ENCODE measurements at regions not wholly inside any gene's neighbourhood (a gene's known extent, or its start where the extent isn't known, plus 50 kb on each side); places are given as distances from the start of the nearest gene placed in this dataset.

GRCh38 chr3:72041511-72041910 lies 256.6 kb upstream of the PROK2 start:
- H4K91ac ChIP-seq (ENCODE audit: low read depth, low read length, poor library complexity): no peak overlapping the region
- no CpG with 5 or more reads among the region's 3 CpGs for WGBS, 2 donors (ENCODE audit: extremely low coverage in 2 of 2, insufficient read length in 2 of 2, insufficient replicate concordance in 1 of 2)
- no peak overlapping the region for H2BK120ac ChIP-seq (ENCODE audit: low read depth, low read length)
- H3K9ac ChIP-seq (ENCODE audit: low read depth, low read length, poor library complexity): no peak overlapping the region
- no peaks in the 10 kb centered on the region for H3K9me3 ChIP-seq (replicated peaks in 1 of 2; ENCODE audit: control insufficient read depth in 2 of 2, insufficient read depth in 1 of 2, low read depth in 1 of 2, low read length in 2 of 2)
- no peak overlapping the region for H2AK5ac ChIP-seq (ENCODE audit: low read depth, low read length)
- H3K18ac ChIP-seq (ENCODE audit: low read length): no peak overlapping the region
- H2AFZ ChIP-seq (ENCODE audit: low read length): no peak overlapping the region
- H3K79me1 ChIP-seq (ENCODE audit: low read depth, low read length): no peaks in the 10 kb centered on the region
- peaks cover 0 to 1% of the 10 kb centered on the region in 2 donors for H3K4me1 ChIP-seq (ENCODE audit: control insufficient read depth in 2 of 2, insufficient read depth in 1 of 2, low read depth in 1 of 2, low read length in 2 of 2)
- no peak for DNase-seq (ENCODE audit: low spot score)
- H3K27me3 ChIP-seq (ENCODE audit: control insufficient read depth in 3 of 3, insufficient read depth in 3 of 3, low read depth in 1 of 3, low read length in 3 of 3): no peaks in the 10 kb centered on the region
- no peak overlapping the region for H4K8ac ChIP-seq (ENCODE audit: low read depth, low read length)
- no peak overlapping the region for H2BK12ac ChIP-seq (ENCODE audit: low read length)
- no peaks in the 10 kb centered on the region for H3K36me3 ChIP-seq (replicated peaks in 1 of 2; ENCODE audit: control insufficient read depth in 2 of 2, insufficient read depth in 2 of 2, low read length in 2 of 2)
- no peak overlapping the region for H3K4ac ChIP-seq (ENCODE audit: low read length)
- H2BK15ac ChIP-seq (ENCODE audit: low read length): no peak overlapping the region
- H3K4me2 ChIP-seq (ENCODE audit: insufficient read depth, low read length, poor library complexity, severe bottlenecking): no peak overlapping the region
- no peak overlapping the region for H2BK5ac ChIP-seq (ENCODE audit: low read length)
- no peak overlapping the region for H3K23ac ChIP-seq (ENCODE audit: low read depth, low read length, poor library complexity)
- no peak overlapping the region for H3K27ac ChIP-seq (replicated peaks; ENCODE audit: low read length)
- no peak overlapping the region for H3K14ac ChIP-seq (ENCODE audit: low read length)
- no peak overlapping the region for H3K4me3 ChIP-seq (ENCODE audit: low read length in 2 of 2)

- Histone ChIP-seq H2AFZ (ENCODE audit: low read length) (no peak overlapping the region), H3K27me3 (ENCODE audit: control insufficient read depth in 3 of 3, insufficient read depth in 3 of 3, low read depth in 1 of 3, low read length in 3 of 3) (no peaks in the 10 kb centered on the region), H4K8ac (ENCODE audit: low read depth, low read length) (no peak overlapping the region), H3K79me1 (ENCODE audit: low read depth, low read length) (no peaks in the 10 kb centered on the region), H3K4ac (ENCODE audit: low read length) (no peak overlapping the region), H3K9me3 (replicated peaks in 1 of 2; ENCODE audit: control insufficient read depth in 2 of 2, insufficient read depth in 1 of 2, low read depth in 1 of 2, low read length in 2 of 2) (no peaks in the 10 kb centered on the region), H3K9ac (ENCODE audit: low read depth, low read length, poor library complexity) (no peak overlapping the region), H3K36me3 (replicated peaks in 1 of 2; ENCODE audit: control insufficient read depth in 2 of 2, insufficient read depth in 2 of 2, low read length in 2 of 2) (no peaks in the 10 kb centered on the region), H3K14ac (ENCODE audit: low read length) (no peak overlapping the region), H2BK5ac (ENCODE audit: low read length) (no peak overlapping the region), H2AK5ac (ENCODE audit: low read depth, low read length) (no peak overlapping the region), H4K91ac (ENCODE audit: low read depth, low read length, poor library complexity) (no peak overlapping the region), H3K18ac (ENCODE audit: low read length) (no peak overlapping the region), H3K4me3 (ENCODE audit: low read length in 2 of 2) (no peak overlapping the region), H2BK120ac (ENCODE audit: low read depth, low read length) (no peak overlapping the region), H2BK15ac (ENCODE audit: low read length) (no peak overlapping the region), H2BK12ac (ENCODE audit: low read length) (no peak overlapping the region), H3K4me1 (ENCODE audit: control insufficient read depth in 2 of 2, insufficient read depth in 1 of 2, low read depth in 1 of 2, low read length in 2 of 2) (peaks cover 0 to 1% of the 10 kb centered on the region in 2 donors), H3K23ac (ENCODE audit: low read depth, low read length, poor library complexity) (no peak overlapping the region), H3K4me2 (ENCODE audit: insufficient read depth, low read length, poor library complexity, severe bottlenecking) (no peak overlapping the region), H3K27ac (replicated peaks; ENCODE audit: low read length) (no peak overlapping the region)
- no peak for DNase-seq (ENCODE audit: low spot score)
- no CpG with 5 or more reads among the region's 4 CpGs for WGBS, 2 donors (ENCODE audit: extremely low coverage in 2 of 2, insufficient read length in 2 of 2, insufficient replicate concordance in 1 of 2)
Observed at GRCh38 chr3:72041076-72041475, 256.1 kb upstream of the PROK2 start.

- H3K4me3 ChIP-seq (ENCODE audit: low read length in 2 of 2): no peak overlapping the region
- no peaks in the 10 kb centered on the region for H3K9me3 ChIP-seq (replicated peaks in 1 of 2; ENCODE audit: control insufficient read depth in 2 of 2, insufficient read depth in 1 of 2, low read depth in 1 of 2, low read length in 2 of 2)
- no peaks in the 10 kb centered on the region for H3K36me3 ChIP-seq (replicated peaks in 1 of 2; ENCODE audit: control insufficient read depth in 2 of 2, insufficient read depth in 2 of 2, low read length in 2 of 2)
- H3K23ac ChIP-seq (ENCODE audit: low read depth, low read length, poor library complexity): no peak overlapping the region
- H4K8ac ChIP-seq (ENCODE audit: low read depth, low read length): no peak overlapping the region
- DNase-seq (ENCODE audit: low spot score): no peak
- no peak overlapping the region for H3K4me2 ChIP-seq (ENCODE audit: insufficient read depth, low read length, poor library complexity, severe bottlenecking)
- H3K4me1 ChIP-seq (ENCODE audit: control insufficient read depth in 2 of 2, insufficient read depth in 1 of 2, low read depth in 1 of 2, low read length in 2 of 2): peaks cover 0 to 1% of the 10 kb centered on the region in 2 donors
- H2BK12ac ChIP-seq (ENCODE audit: low read length): no peak overlapping the region
- no peak overlapping the region for H2BK5ac ChIP-seq (ENCODE audit: low read length)
- H3K27me3 ChIP-seq (ENCODE audit: control insufficient read depth in 3 of 3, insufficient read depth in 3 of 3, low read depth in 1 of 3, low read length in 3 of 3): no peaks in the 10 kb centered on the region
- no peak overlapping the region for H2BK120ac ChIP-seq (ENCODE audit: low read depth, low read length)
- no peaks in the 10 kb centered on the region for H3K79me1 ChIP-seq (ENCODE audit: low read depth, low read length)
- H2AFZ ChIP-seq (ENCODE audit: low read length): no peak overlapping the region
- H3K14ac ChIP-seq (ENCODE audit: low read length): no peak overlapping the region
- H3K9ac ChIP-seq (ENCODE audit: low read depth, low read length, poor library complexity): no peak overlapping the region
- no peak overlapping the region for H2BK15ac ChIP-seq (ENCODE audit: low read length)
- H2AK5ac ChIP-seq (ENCODE audit: low read depth, low read length): no peak overlapping the region
- H3K18ac ChIP-seq (ENCODE audit: low read length): no peak overlapping the region
- H3K4ac ChIP-seq (ENCODE audit: low read length): no peak overlapping the region
- no CpG with 5 or more reads among the region's 6 CpGs for WGBS, 2 donors (ENCODE audit: extremely low coverage in 2 of 2, insufficient read length in 2 of 2, insufficient replicate concordance in 1 of 2)
- H4K91ac ChIP-seq (ENCODE audit: low read depth, low read length, poor library complexity): no peak overlapping the region
- H3K27ac ChIP-seq (replicated peaks; ENCODE audit: low read length): no peak overlapping the region
Observed at GRCh38 chr3:72039677-72040076, 254.7 kb upstream of the PROK2 start.

- H2BK120ac ChIP-seq (ENCODE audit: low read depth, low read length): no peak overlapping the region
- H2AK5ac ChIP-seq (ENCODE audit: low read depth, low read length): no peak overlapping the region
- no peak overlapping the region for H3K14ac ChIP-seq (ENCODE audit: low read length)
- H2BK15ac ChIP-seq (ENCODE audit: low read length): no peak overlapping the region
- no peak overlapping the region for H2BK12ac ChIP-seq (ENCODE audit: low read length)
- H3K4me2 ChIP-seq (ENCODE audit: insufficient read depth, low read length, poor library complexity, severe bottlenecking): no peak overlapping the region
- no peaks in the 10 kb centered on the region for H3K9me3 ChIP-seq (replicated peaks in 1 of 2; ENCODE audit: control insufficient read depth in 2 of 2, insufficient read depth in 1 of 2, low read depth in 1 of 2, low read length in 2 of 2)
- WGBS, 2 donors (ENCODE audit: extremely low coverage in 2 of 2, insufficient read length in 2 of 2, insufficient replicate concordance in 1 of 2): no CpG with 5 or more reads among the region's 1 CpG
- H3K27me3 ChIP-seq (ENCODE audit: control insufficient read depth in 3 of 3, insufficient read depth in 3 of 3, low read depth in 1 of 3, low read length in 3 of 3): no peaks in the 10 kb centered on the region
- no peaks in the 10 kb centered on the region for H3K36me3 ChIP-seq (replicated peaks in 1 of 2; ENCODE audit: control insufficient read depth in 2 of 2, insufficient read depth in 2 of 2, low read length in 2 of 2)
- no peak overlapping the region for H2BK5ac ChIP-seq (ENCODE audit: low read length)
- H3K18ac ChIP-seq (ENCODE audit: low read length): no peak overlapping the region
- H3K9ac ChIP-seq (ENCODE audit: low read depth, low read length, poor library complexity): no peak overlapping the region
- H3K4me1 ChIP-seq (ENCODE audit: control insufficient read depth in 2 of 2, insufficient read depth in 1 of 2, low read depth in 1 of 2, low read length in 2 of 2): peaks cover 0 to 3% of the 10 kb centered on the region in 2 donors
- no peaks in the 10 kb centered on the region for H3K79me1 ChIP-seq (ENCODE audit: low read depth, low read length)
- H4K91ac ChIP-seq (ENCODE audit: low read depth, low read length, poor library complexity): no peak overlapping the region
- H3K4me3 ChIP-seq (ENCODE audit: low read length in 2 of 2): no peak overlapping the region
- no peak overlapping the region for H2AFZ ChIP-seq (ENCODE audit: low read length)
- H3K23ac ChIP-seq (ENCODE audit: low read depth, low read length, poor library complexity): no peak overlapping the region
- H3K27ac ChIP-seq (replicated peaks; ENCODE audit: low read length): no peak overlapping the region
- no peak for DNase-seq (ENCODE audit: low spot score)
- H4K8ac ChIP-seq (ENCODE audit: low read depth, low read length): no peak overlapping the region
- H3K4ac ChIP-seq (ENCODE audit: low read length): no peak overlapping the region
Observed at GRCh38 chr3:72036899-72037298, 252.0 kb upstream of the PROK2 start.

Measured in neuronal stem cell (in vitro differentiated cells).